ENCODE measurements at regions not wholly inside any gene's neighbourhood (a gene's known extent, or its start where the extent isn't known, plus 50 kb on each side); places are given as distances from the start of the nearest gene placed in this dataset.

GRCh38 chrX:88416965-88417364 lies 330.1 kb upstream of the CPXCR1 start:
- DNase-seq: no peak

- no peak for DNase-seq
Observed at GRCh38 chrX:88424071-88424470, 323.0 kb upstream of the CPXCR1 start.

- no peak for DNase-seq
Observed at GRCh38 chrX:88424541-88424940, 322.5 kb upstream of the CPXCR1 start.

- no peak for DNase-seq
Observed at GRCh38 chrX:88425739-88426138, 321.3 kb upstream of the CPXCR1 start.

GRCh38 chrX:88437563-88437962 lies 309.5 kb upstream of the CPXCR1 start:
- no peak for DNase-seq

- no peak for DNase-seq
Observed at GRCh38 chrX:88438209-88438608, 308.8 kb upstream of the CPXCR1 start.

GRCh38 chrX:88439935-88440334 lies 307.1 kb upstream of the CPXCR1 start:
- no peak for DNase-seq
